ENCODE measurements at regions not wholly inside any gene's neighbourhood (a gene's known extent, or its start where the extent isn't known, plus 50 kb on each side); places are given as distances from the start of the nearest gene placed in this dataset.

- no peak for TF ChIP-seq CTCF (IDR thresholded peaks at IDR 0.05; ENCODE audit: low read depth, low read length)
- no peak for TF ChIP-seq MAX (IDR thresholded peaks at IDR 0.05; ENCODE audit: low read depth, low read length)
- TF ChIP-seq POLR2A (IDR thresholded peaks at IDR 0.05; ENCODE audit: extremely low read depth, insufficient read length), result no peak
- no peak for TF ChIP-seq MYC (IDR thresholded peaks at IDR 0.05; ENCODE audit: low read depth, low read length)
Observed at GRCh38 chr4:84063619-84064018, 435.5 kb downstream of the NKX6-1 start.
